Fibroblast of lung (primary cell): ENCODE measurements at regions not wholly inside any gene's neighbourhood (a gene's known extent, or its start where the extent isn't known, plus 50 kb on each side); places are given as distances from the start of the nearest gene placed in this dataset.

ENCODE experiments used
- EZH2 ChIP-seq: IDR thresholded peaks from 2 replicates; pipeline ENCODE4 v1.5.1; 2012; ENCODE audit warnings: low read length, control low read depth, mild to moderate bottlenecking; ENCODE audit errors: missing control alignments
- TF ChIP-seq, protein P1 (sequence below), 2 donors: IDR thresholded peaks in 1 of 2; conservative IDR thresholded peaks in 1 of 2; 1 replicate in 1 of 2; 2 replicates in 1 of 2; pipeline ENCODE4 v1.5.1; 2011 to 2012; ENCODE audit warnings: low read length in 2 of 2, control low read depth in 1 of 2, inconsistent platforms in 1 of 2, low read depth in 1 of 2, mild to moderate bottlenecking in 1 of 2

GRCh38 chr2:195342061-195342460, 315.0 kb upstream of the SLC39A10 start:
- TF ChIP-seq, protein P1, sequence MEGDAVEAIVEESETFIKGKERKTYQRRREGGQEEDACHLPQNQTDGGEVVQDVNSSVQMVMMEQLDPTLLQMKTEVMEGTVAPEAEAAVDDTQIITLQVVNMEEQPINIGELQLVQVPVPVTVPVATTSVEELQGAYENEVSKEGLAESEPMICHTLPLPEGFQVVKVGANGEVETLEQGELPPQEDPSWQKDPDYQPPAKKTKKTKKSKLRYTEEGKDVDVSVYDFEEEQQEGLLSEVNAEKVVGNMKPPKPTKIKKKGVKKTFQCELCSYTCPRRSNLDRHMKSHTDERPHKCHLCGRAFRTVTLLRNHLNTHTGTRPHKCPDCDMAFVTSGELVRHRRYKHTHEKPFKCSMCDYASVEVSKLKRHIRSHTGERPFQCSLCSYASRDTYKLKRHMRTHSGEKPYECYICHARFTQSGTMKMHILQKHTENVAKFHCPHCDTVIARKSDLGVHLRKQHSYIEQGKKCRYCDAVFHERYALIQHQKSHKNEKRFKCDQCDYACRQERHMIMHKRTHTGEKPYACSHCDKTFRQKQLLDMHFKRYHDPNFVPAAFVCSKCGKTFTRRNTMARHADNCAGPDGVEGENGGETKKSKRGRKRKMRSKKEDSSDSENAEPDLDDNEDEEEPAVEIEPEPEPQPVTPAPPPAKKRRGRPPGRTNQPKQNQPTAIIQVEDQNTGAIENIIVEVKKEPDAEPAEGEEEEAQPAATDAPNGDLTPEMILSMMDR (conservative IDR thresholded peaks at IDR 0.05 in 1 of 2, IDR thresholded peaks at IDR 0.05 in 1 of 2; ENCODE audit: low read depth in 1 of 2, low read length in 2 of 2) = no peak
- TF ChIP-seq EZH2 = no peak
